Posterior cingulate gyrus (tissue), 11 donors: ENCODE measurements at regions not wholly inside any gene's neighbourhood (a gene's known extent, or its start where the extent isn't known, plus 50 kb on each side); places are given as distances from the start of the nearest gene placed in this dataset.
A peak's percentile ranks its signal among the peaks of the same experiment; 100 is the strongest.

ENCODE experiments used
- DNase-seq, 10 donors: peaks; one replicate each; pipeline versions ENCODE4 v3.0.0 to v3.0.0-alpha.2; 2020 to 2021; ENCODE audit warnings: mixed read lengths in 3 of 10
- intact Hi-C: fragments of 100-400 bp; cut with DNase I; formaldehyde crosslinking; loops from one replicate; pipeline ENCODE4 v1.15.1; 2023

DNA sequence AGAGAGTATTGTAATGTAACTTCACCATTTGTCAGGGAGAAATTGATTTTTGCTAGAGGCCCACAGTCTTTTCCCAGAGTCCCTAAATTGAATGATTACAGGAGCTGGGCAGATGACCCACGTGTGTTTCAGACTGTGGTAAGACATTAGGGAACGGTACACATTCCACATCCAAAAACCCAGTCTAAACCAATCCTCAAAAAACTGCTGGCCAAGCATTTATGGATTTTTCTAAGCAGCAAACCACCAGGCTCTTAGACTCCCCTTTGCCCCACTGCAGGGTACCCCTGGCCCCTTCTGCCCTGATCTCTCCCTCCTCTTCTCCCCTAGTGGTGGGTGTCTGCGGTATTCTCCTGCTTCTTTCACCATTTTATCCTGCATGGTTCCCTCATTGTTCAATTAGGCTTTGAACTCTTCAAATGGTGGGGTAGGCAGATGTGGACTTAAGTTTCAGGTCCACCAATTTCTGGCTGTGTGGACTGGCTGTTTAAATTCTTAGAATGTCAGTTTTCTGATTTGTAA lies 135.5 kb upstream of the SORCS3 start:
- DNase-seq: no peak
- intact Hi-C loops: no loop called here

DNA sequence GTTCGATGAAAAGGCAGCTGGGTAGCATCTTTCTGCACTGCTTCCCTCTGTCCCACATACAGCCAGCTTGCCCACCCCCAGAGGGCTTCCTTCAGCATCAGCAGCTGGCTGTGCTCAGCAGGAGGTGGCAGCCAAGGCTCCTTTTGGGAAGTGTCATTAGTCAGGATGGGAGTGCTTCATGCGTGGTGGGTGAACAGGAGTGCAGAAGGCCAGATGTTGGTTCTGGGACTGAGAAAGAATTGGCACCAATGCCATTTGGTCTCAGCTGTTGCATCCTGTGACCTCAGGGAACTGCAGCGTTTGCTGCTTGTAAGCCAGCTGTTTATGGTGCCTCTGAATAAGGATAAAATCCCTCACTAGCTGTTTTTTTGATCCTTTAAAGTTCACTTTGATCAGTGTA lies 131.1 kb upstream of the SORCS3 start:
- no peak for DNase-seq
- intact Hi-C loops: no loop called here

DNA sequence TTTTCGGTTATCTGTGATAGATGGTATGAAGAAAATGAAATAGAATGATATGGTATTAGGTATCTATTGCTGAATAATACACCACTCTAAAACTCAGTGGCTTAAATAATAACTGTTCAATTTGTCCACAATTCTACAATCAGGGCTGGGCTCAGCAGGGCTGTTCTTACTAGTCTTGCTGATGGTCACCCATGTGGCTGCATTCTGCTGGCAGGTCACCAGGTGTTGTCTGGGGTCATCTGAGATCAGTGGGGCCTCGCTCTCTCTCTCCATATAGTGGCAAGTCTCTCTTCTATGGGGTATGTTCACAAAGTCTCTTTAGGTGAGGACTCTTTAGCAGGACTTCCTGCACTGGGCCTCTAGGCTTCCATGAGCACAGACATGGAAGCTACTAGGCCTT lies 130.4 kb upstream of the SORCS3 start:
- DNase-seq: no peak
- intact Hi-C loops: no loop called here

DNA sequence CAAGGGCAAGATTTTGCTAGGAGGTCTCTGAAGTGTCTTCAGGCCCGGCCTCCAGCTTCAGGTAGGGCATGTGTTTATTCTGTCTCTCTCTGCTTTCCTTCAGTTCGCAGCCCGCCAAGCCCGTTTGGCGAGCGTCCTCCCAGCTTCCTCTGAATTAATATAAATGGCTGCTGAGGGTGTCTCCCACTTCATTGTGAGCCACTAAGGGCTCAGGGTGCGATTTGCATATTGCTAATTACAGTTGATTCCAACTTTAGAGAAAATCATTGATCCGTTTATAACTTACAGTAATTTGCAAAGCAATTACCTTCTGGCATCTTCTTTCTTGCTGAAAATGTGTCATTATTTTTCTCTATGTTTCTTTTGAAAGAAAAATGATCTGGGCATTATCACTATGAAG lies 128.3 kb upstream of the SORCS3 start:
- no peak for DNase-seq
- intact Hi-C loops: no loop called here

DNA sequence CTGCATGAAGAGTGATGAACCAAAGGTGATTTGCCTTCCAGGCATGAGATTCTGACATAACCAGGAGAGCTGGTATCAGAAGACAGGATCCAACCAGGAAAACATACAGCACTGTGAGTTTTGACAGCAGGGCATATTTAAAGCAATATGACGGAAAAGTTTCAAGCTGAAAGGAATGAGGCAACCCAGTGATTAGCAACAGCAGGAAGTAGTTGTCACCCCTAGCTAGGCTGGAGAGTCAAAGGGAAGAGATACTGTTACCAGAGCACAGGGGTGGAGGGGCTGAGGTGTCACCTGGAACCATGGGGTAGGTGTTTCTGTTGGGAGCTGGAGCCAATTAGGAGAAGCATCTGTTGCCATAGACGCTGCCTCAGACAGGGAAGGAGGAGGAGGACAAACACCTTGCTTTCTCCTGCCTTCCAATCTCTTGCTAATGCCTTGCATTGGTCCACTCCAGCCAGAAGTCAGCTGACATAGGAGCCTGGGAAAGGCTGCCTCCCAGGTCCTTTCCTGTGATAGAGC lies 125.4 kb upstream of the SORCS3 start:
- no peak for DNase-seq
- intact Hi-C loops: no loop called here

DNA sequence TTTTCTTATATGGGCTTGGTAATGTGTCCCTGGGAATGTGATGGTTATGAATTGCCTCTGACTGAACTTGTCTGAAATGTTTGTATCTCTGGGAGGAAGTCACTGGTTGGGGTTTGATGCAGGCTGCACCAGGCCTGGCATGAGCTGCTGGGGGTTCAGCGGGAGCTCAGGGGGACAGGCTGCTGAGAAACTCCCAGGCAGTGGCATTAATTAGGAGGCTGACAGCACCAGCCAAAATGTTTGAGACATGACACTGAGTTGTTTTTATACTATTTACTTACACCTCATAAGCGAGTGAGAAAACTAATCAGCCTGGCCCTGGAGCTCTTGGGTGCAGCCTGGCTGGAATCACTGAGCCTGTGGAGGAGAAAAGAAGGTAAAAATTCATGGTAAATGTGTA lies 124.1 kb upstream of the SORCS3 start:
- intact Hi-C loops: no loop called here
- peak in 1 of 10 donors; percentile 24 for DNase-seq

DNA sequence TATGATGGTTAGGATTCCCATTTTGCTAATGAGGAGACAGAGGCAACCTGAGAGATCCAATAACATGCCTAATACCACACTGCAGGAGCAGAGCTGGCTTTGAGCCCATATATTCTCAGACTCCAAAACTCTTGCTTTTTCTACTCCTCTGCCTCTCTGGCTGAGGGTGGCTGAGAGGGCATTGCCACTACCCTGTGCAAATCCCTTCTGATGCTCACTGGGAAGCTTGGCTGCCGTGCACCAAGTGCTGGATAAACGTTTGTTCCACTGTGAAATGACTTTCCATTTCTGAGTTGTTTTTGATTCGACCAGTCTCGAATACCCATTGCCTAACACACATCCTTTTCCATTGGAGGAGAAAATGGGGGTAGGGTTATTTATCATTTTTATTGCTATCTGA lies 123.1 kb upstream of the SORCS3 start:
- no peak for DNase-seq
- intact Hi-C loops: no loop called here

DNA sequence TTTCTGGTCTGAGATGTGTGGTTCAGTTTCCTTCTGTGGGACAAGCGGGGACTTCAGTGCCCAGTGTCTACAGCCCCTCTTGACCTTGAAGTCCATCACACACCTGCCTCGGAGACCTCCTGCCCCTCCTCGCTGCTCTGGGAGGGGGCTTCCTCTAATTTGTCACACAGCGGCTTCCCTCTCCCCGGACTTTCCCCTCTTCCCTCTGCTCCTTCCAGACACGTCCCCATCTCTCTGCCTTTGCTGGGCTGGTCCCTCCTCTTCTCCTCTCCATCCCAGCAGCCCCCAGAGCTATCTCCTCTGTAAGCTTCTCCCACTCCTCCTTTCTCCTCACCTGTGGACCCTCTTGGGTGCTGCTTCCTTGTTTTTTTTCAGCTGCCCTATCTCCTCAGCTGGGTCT lies 122.2 kb upstream of the SORCS3 start:
- intact Hi-C loops: no loop called here
- no peak for DNase-seq

DNA sequence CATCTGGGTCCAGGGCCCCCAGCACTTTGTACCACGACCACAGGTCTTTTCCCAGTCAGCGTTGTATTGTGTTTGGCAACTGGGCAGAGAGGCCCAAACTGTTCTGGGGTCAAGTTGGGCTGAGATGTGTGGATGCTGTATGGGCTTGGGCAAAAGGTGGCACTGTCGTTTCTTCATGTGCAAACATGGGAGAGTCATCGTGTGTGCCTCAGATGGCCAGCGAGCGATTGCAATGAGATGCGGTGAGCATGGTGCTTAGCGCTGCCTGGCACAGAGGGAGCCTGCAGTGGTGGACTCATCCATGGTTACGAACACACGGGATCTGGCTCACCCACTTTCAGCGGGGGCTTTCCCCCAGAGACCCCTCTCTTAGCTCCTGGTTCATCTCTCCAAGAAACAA lies 120.4 kb upstream of the SORCS3 start:
- intact Hi-C loops: no loop called here
- DNase-seq: no peak

DNA sequence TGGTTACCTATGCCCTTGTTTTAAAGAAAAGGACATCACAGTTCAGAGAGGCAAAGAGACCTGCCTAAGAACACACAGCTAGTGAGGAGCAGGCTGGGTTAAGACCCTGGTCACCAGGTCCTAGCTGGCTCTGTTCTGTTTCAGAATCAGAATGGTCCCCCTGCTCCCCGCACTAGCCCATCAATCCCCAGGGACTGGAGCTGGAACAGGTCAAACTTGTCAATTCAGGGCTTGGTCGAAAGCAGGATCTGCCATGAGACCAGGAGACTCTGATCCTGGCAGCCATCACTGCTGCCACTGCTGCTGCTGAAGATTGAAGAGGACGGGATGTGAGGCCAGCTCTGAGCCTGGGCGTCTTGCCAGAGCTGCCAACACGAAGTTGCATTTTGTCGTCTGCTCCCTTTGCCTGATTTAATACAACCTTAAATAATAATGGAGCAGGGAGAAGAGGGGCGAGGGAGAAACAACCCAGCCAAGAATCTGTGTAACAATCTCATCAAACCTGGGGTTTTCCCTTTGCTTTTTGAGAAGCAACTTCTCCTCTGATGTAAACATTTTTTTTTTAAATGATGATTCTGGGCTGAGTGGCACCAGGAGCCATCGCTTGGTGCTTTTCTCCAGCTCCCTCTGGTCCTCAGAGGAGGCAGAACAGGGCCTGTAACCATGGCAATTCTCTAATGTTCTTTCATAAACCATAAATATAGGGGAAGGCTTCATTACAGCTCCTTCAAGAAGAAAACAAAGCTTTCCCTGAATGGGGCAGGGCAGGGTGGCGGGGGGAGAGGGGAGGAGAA lies 119.0 kb upstream of the SORCS3 start:
- peak; percentile 31 to 93 (median 56) for DNase-seq
- intact Hi-C loops: no loop called here

DNA sequence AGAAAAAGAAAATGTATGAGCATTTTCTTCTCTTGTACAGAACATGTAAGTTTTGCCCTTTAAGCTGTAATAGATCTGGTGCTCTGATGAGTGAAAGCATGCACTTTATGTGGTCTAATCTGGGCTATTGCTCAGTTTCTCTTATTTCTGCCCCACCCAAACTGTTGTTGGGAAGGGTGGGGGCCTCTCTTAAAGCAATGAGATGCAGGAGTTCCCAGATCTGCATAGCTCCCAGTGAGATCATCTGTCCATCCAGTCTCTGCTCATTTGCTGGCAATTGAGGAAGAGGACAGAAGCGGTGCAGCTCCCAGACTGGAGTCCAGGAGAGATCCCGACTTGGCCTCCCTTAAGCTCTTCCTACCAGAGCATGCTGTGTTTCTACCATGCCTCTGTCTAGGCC lies 114.9 kb upstream of the SORCS3 start:
- intact Hi-C loops: no loop called here
- DNase-seq: no peak

DNA sequence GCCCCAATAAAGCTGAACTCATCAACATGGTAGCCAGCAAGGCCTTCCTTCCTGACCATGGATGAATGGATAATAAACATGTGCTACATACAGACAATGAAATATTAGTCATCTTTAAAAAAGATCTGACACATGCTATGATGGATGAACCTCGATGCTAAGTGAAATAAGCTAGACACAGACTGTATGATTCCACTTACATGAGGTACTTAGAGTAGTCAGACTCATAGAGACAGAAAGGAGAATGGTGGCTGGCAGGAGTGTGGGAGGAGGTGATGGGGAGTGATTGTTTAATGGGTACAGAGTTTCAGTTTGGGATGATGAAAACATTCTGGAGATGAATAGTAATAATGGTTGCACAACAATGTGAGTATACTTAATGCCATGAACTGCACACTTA lies 114.1 kb upstream of the SORCS3 start:
- no peak for DNase-seq
- intact Hi-C loops: no loop called here

DNA sequence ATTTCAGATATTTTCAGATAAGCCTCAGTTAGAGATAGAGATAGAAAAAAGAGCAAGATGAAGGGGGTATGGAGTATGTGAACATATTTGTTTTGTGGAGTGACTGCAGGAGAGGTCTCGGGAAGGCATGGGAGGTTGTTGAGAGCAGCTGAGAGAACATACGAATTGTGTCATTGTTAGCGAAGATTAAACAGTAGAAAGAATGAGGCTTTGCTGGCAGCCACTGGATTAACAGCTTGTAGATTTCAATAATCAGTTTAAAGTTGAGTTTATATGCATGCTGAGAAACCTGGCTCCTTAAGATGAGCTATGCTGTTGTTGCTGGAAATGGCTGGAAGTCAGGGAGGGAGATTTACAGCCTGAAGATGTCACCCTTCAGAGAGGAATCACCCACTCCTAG lies 100.9 kb upstream of the SORCS3 start:
- no peak for DNase-seq
- intact Hi-C loops: no loop called here

DNA sequence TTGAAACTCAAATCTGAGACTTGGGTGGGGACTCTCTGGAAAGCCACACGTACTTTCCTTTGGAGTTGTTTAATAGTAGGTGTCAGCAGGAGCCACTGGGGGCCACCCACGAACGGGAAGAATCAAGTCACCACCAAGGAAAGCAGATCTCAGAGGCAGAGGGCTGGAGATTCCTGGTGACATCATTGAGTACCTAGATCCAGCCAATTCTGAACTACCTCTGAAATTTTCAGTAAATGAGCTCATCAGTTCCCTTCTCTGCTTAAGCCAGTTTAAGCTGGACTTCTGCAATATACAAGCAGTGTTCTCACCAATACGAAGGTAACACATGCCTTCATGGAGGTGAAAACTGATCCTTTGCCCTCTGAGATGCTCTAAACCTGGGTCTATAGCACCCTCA lies 99.3 kb upstream of the SORCS3 start:
- DNase-seq: no peak
- intact Hi-C loops: no loop called here

DNA sequence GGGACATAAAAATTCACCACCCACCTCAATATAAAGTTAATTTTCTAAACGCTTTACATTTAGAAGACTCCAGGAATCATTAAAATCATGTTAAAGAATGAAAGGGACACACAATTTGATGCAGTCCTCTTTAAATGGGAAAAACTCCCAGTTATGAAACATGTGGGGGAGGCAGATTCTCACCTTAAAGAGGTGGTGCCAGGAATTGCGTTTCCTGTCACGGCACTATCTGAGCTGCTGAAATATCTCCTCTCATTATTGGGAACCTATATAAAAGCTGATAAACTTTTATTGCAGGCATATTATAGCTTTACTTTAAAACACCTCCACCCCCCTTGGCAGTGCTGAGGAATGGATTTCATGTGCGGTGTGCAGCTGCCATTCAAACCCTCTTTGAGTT lies 94.8 kb upstream of the SORCS3 start:
- intact Hi-C loops: no loop called here
- no peak for DNase-seq

DNA sequence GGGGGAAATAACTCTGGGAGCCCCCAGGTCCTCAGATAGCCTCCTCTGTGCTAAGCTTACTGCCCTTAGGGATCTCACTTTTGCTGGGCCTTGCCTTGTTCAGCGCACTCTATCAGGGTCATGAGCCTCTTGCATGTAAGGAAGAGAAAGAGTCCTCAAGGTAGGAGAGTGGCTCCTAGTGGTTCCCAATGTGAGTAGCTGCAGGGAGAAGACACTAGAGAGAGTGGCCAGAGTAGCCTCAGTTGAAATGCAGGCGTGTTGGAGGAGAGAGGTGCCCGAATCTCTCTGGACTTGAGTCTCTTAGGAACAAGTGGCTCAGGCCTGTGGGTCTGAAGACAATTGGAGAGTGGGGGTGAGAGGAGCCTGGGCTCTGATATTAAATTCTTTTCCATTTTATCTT lies 94.3 kb upstream of the SORCS3 start:
- intact Hi-C loops: no loop called here
- no peak for DNase-seq

DNA sequence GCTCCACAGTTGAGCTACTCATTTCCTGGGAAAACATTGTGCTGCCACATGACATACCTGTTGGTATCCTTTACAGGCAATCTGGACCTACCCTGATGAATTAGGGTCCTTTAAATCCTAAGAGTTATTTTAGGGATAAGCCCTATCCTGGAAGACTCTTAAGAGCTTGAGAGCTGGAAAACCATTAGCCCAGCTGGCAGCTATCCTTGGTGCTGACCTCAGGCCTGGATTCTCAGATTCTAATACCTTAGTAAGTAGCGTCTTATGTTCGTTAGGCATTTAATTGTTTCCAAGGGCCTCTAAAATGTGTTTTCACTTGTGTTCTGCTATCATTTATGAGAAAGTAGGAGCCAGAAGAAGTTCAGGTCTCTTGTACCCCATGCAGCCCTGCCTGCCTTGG lies 93.0 kb upstream of the SORCS3 start:
- no peak for DNase-seq
- intact Hi-C loops: no loop called here

DNA sequence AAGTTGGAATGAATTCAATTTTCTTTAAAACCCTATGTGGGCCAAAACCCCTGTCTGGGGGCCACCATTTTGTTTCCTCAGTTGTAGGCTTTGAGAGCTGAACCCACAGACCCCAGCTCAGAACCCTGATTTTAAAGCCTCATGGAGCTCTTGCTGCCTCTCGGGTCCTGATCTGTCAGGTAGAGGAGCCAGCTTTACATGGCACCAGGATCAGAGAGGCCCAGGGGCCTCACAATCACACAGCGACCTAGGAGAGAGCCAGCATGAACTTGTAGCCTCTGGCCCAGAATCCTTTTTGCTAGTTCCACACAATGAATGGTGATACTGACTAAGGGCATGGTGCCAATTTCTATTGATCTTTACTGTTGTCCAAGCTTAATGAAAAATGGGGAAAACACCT lies 84.3 kb upstream of the SORCS3 start:
- intact Hi-C loops: no loop called here
- no peak for DNase-seq

DNA sequence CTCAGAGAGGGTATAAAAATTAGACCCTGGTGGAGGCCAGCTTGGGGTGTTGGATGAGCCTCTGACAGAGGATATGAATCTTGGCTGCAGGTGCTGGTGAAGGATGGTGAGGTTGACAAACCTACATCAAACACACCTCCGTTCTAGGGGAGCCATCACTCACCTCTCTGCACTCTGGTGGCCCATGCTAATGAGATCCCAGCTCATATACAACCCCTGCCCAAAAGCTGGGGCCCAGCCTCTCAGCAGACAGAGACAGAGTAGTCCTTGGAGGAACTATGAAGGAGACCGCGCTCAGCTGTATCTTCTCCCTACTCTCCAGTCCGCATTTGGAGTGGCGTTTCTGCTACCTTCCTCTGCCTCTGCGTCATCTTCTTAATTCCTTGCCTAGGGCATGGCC lies 83.1 kb upstream of the SORCS3 start:
- DNase-seq: no peak
- intact Hi-C loops: no loop called here

DNA sequence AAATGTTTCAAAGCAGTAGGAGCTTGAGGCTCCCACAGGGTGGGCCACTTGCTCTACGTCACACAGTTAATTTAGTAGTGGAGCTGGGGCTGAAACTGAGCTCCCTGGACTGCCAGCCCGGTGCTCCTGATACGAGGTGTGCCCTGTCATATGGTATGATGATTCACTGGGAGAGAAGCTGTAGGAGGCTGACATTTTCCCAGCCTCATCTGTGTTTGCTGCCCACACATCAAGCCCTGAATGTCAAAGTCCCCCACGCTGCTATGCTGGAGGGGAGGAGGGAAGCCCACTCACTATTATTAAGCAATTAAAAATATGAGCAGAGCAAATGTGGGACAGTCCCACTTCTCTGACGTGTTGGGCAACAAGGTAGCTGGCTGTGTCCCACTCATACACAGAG lies 81.2 kb upstream of the SORCS3 start:
- intact Hi-C loops: no loop called here

DNA sequence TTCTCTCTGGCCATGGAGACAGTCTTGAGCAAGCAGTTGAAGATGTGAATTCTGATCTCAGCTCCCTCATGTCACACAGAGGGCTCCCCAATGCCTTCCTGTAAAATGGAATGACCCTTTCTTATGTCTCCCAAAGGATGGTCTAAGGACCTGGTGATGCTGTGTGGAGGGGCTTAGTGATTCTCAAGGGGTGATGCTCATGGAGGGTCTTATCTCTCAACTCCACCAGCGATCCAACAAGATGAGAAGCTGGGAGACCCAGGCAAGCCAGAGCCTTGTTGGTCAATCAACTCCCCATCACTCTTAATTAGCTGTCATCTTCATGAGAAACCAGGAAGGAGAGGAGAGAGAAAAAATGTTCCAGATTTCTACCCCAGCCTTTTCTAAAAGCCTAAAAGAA lies 78.0 kb upstream of the SORCS3 start:
- intact Hi-C loops: no loop called here
- DNase-seq: no peak

More for the DNA sequence above, 81.2 kb upstream of the SORCS3 start:
- DNase-seq: peak in 4 of 10 donors; percentile 24 to 86 (median 53)

DNA sequence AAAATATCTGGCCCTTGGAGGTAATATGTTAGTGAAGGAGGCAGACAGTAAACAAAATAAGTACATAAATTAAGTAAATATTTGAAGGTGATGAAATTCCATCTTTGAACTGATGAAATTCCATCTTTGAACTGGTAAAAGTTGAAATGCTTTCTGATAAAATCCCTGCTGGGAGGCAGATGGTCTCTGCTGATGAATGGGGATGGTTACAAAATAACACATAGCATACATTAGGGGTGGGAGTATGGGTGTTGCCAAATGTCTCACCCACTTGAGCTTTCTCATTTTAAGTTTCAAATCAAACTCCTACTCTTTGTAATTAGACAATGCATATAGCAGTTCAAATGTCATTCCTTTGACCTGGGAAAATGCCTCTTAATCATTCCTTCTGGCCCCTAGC lies 77.5 kb upstream of the SORCS3 start:
- intact Hi-C loops: no loop called here
- no peak for DNase-seq

DNA sequence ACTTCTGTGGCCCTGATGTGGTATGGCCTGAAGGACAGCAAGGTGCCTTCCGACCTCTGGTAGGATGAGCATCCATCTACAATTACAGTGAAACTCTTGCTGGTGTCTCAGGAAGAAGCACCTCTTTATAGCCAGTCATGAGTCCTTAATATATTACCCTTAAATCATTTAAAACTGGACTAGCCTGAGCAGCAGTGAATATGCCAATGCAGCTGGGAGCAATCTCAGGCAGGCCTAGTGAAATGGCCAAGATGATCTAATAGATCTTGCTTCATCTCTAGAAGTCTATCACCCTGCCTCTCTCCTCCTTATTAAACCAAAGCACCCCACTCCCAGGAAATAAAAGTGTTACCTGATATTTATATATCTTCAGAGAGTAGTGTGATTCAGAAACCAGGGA lies 66.7 kb upstream of the SORCS3 start:
- no peak for DNase-seq

More for the DNA sequence above, 66.7 kb upstream of the SORCS3 start:
- intact Hi-C loops: no loop called here
